Endothelial cell of umbilical vein (primary cell): ENCODE measurements at regions not wholly inside any gene's neighbourhood (a gene's known extent, or its start where the extent isn't known, plus 50 kb on each side); places are given as distances from the start of the nearest gene placed in this dataset.
"Not testable (repeated sequence)": the region's sequence is repeated elsewhere in the genome, so short reads cannot be mapped to it uniquely, and the experiment has no call there.

Experiments
- BruUV-seq: library from RNA; stranded (reverse); fragments of 400-500 nt; replicated peaks from 2 replicates; lab custom pipeline; 2021; lab: Mats Ljungman, UMichigan
- CTCF ChIA-PET: fragments of 300-600, 350-600 bp; sonication (Branson Sonifier 250); formaldehyde crosslinking; loops from one replicate; lab custom pipeline; 2021; ENCODE audit warnings: antibody characterized with exemption, inconsistent platforms; lab: Charles Lee
- POLR2A ChIA-PET: fragments of 300-600, 350-600 bp; sonication (Branson Sonifier 250); formaldehyde crosslinking; loops from one replicate; lab custom pipeline; 2021; ENCODE audit warnings: antibody characterized with exemption, inconsistent platforms; lab: Charles Lee
- DNase-seq: peaks from one replicate; pipeline ENCODE4 v3.0.0-alpha.2; 2011; ENCODE audit warnings: low read depth, low spot score
- FAIRE-seq: peaks from 2 replicates; lab custom pipeline; 2011; peaks lifted over from hg19 to GRCh38; lab: Jason Lieb, UNC
- H2AFZ ChIP-seq: 2 replicates; pipeline ENCODE4 v1.6.0; 2012; ENCODE audit warnings: low read depth, low read length, control low read depth, inconsistent platforms
- H3K27ac ChIP-seq: 2 replicates; pipeline ENCODE4 v1.5.1; 2011; ENCODE audit warnings: low read depth, mild to moderate bottlenecking, control low read depth, low read length, moderate library complexity; ENCODE audit not compliant: insufficient read depth
- H3K27me3 ChIP-seq, 2 experiments: 2 replicates each; pipeline versions ENCODE4 v1.6.0 to v1.6.1; 2011; ENCODE audit warnings: low read length in 2 of 2, mixed read lengths in 1 of 2; ENCODE audit not compliant: control insufficient read depth in 2 of 2, insufficient read depth in 2 of 2
- H3K36me3 ChIP-seq, 2 experiments: 2 replicates in 1 of 2; 3 replicates in 1 of 2; pipeline ENCODE4 v1.5.1; 2011; ENCODE audit warnings: low read length in 2 of 2, mild to moderate bottlenecking in 1 of 2, moderate library complexity in 1 of 2; ENCODE audit not compliant: control insufficient read depth in 2 of 2, insufficient read depth in 2 of 2; ENCODE audit errors: extremely low read depth in 1 of 2
- H3K4me1 ChIP-seq: 3 replicates; pipeline ENCODE4 v1.5.1; 2011; ENCODE audit warnings: mild to moderate bottlenecking, low read length; ENCODE audit not compliant: control insufficient read depth, insufficient read depth; ENCODE audit errors: extremely low read depth
- H3K4me2 ChIP-seq: 2 replicates; pipeline ENCODE4 v1.6.1; 2011; ENCODE audit warnings: low read length, control low read depth, mixed read lengths; ENCODE audit not compliant: insufficient read depth
- H3K4me3 ChIP-seq, 3 experiments: fragments of 200-600 bp in 1 of 3; sonication (generic), shearing (Covaris generic) in 1 of 3; replicated peaks in 1 of 3; 2 replicates each; pipeline ENCODE4 v1.5.1; 2011 to 2016; ENCODE audit warnings: control low read depth in 3 of 3, low read length in 3 of 3, mild to moderate bottlenecking in 2 of 3, inconsistent platforms in 1 of 3, low read depth in 1 of 3, moderate library complexity in 1 of 3; ENCODE audit not compliant: insufficient read depth in 1 of 3
- H3K79me2 ChIP-seq: 2 replicates; pipeline ENCODE4 v1.6.0; 2012; ENCODE audit warnings: low read length, inconsistent platforms; ENCODE audit not compliant: control insufficient read depth, insufficient read depth
- H3K9ac ChIP-seq: replicated peaks from 2 replicates; pipeline ENCODE3; 2011; ENCODE audit warnings: low read length, control low read depth; ENCODE audit not compliant: insufficient read depth; ENCODE audit errors: extremely low read depth
- H3K9me1 ChIP-seq: replicated peaks from 3 replicates; pipeline ENCODE4 v1.6.0; 2011; ENCODE audit warnings: mild to moderate bottlenecking, low read length; ENCODE audit not compliant: control insufficient read depth, insufficient read depth; ENCODE audit errors: extremely low read depth
- H3K9me3 ChIP-seq: replicated peaks from 2 replicates; pipeline ENCODE4 v1.5.1; 2012; ENCODE audit warnings: low read length, inconsistent platforms; ENCODE audit not compliant: control insufficient read depth, insufficient read depth
- H4K20me1 ChIP-seq: replicated peaks from 2 replicates; pipeline ENCODE3; 2011; ENCODE audit warnings: mild to moderate bottlenecking, low read length; ENCODE audit not compliant: control insufficient read depth, insufficient read depth; ENCODE audit errors: extremely low read depth
- CTCF ChIP-seq, 2 donors: IDR thresholded peaks; 1 replicate in 1 of 2; 2 replicates in 1 of 2; pipeline ENCODE4 v1.5.1; 2011; ENCODE audit warnings: low read length in 2 of 2, mild to moderate bottlenecking in 2 of 2, moderate library complexity in 2 of 2, control low read depth in 1 of 2, inconsistent platforms in 1 of 2, low read depth in 1 of 2; ENCODE audit not compliant: insufficient read depth in 1 of 2; ENCODE audit errors: extremely low read depth in 1 of 2
- EZH2 ChIP-seq: IDR thresholded peaks from 2 replicates; pipeline ENCODE4 v1.6.1; 2012; ENCODE audit warnings: borderline replicate concordance, low read depth, mild to moderate bottlenecking, moderate library complexity, low read length, inconsistent platforms; ENCODE audit not compliant: severe bottlenecking
- FOS ChIP-seq: IDR thresholded peaks from 2 replicates; pipeline ENCODE4 v1.6.1; 2011; ENCODE audit warnings: mild to moderate bottlenecking, low read length, moderate library complexity, borderline replicate concordance; ENCODE audit not compliant: insufficient read depth
- GATA2 ChIP-seq: IDR thresholded peaks from 2 replicates; pipeline ENCODE4 v1.7.0; 2011; ENCODE audit warnings: low read depth, mild to moderate bottlenecking, moderate library complexity, mixed read lengths, low read length; ENCODE audit not compliant: insufficient read length, insufficient read depth
- JUN ChIP-seq: IDR thresholded peaks from 2 replicates; pipeline ENCODE4 v1.6.1; 2011; ENCODE audit warnings: borderline replicate concordance, low read depth; ENCODE audit not compliant: insufficient read length, insufficient read depth
- MAX ChIP-seq: IDR thresholded peaks from 2 replicates; pipeline ENCODE4 v1.6.1; 2011; ENCODE audit not compliant: insufficient read depth, insufficient read length
- MYC ChIP-seq: IDR thresholded peaks from one replicate; pipeline ENCODE4 v1.6.1; 2011; ENCODE audit warnings: mild to moderate bottlenecking, low read depth, low read length
- POLR2A ChIP-seq: IDR thresholded peaks from 2 replicates; pipeline ENCODE4 v1.6.1; 2012; ENCODE audit warnings: low read depth, mild to moderate bottlenecking, control low read depth, low read length
- POLR2AphosphoS5 ChIP-seq: IDR thresholded peaks from 2 replicates; pipeline ENCODE4 v1.6.1; 2012; ENCODE audit warnings: low read depth, mild to moderate bottlenecking, control low read depth, low read length, moderate library complexity; ENCODE audit not compliant: insufficient read depth
- dilution Hi-C: fragments of 300-500 bp; cut with MboI; formaldehyde crosslinking; loops from one replicate; pipeline ENCODE4 v1.15.0; 2019; ENCODE audit warnings: low sequenced_read_pairs; ENCODE audit not compliant: extremely low pct_ligation_motif_present
- intact Hi-C: fragments of 100-400 bp; cut with micrococcal nuclease; formaldehyde crosslinking; loops from one replicate; pipeline ENCODE4 v1.10.0; 2022

- Histone ChIP-seq H4K20me1 (no peaks in the 10 kb centered on the region), H3K4me3 (no peak overlapping the region), H3K4me2 (no peak overlapping the region), H3K9me3 (no peaks in the 10 kb centered on the region), H3K9ac (no peak overlapping the region), H3K9me1 (no peaks in the 10 kb centered on the region), H3K27ac (no peak overlapping the region), H3K79me2 (no peaks in the 10 kb centered on the region), H3K4me1 (no peaks in the 10 kb centered on the region), H3K27me3 (no peaks in the 10 kb centered on the region), H3K36me3 (no peaks in the 10 kb centered on the region), H2AFZ (no peak overlapping the region)
- CTCF ChIA-PET: no interaction called here
- BruUV-seq: no TSS peak
- DNase-seq (no peak), FAIRE-seq (no peak)
- TF ChIP-seq JUN: no peak
- no peak for TF ChIP-seq POLR2A
- no peak for TF ChIP-seq MAX
- TF ChIP-seq EZH2: no peak
- no peak for TF ChIP-seq GATA2
- TF ChIP-seq FOS: no peak
- TF ChIP-seq POLR2AphosphoS5: no peak
- no peak for TF ChIP-seq CTCF (IDR thresholded peaks at IDR 0.05; ENCODE audit: extremely low read depth in 1 of 2, insufficient read depth in 1 of 2, low read depth in 1 of 2, low read length in 2 of 2)
- no peak for TF ChIP-seq MYC
- dilution Hi-C loops: no loop called here
- intact Hi-C loops: no loop called here
- POLR2A ChIA-PET: no interaction called here
Observed at GRCh38 chr16:73945631-73946030, 351.0 kb upstream of the PSMD7 start.

- H3K9me3 ChIP-seq, dilution Hi-C loops, H3K4me3 ChIP-seq, H2AFZ ChIP-seq, BruUV-seq, intact Hi-C loops, H3K27ac ChIP-seq, H3K79me2 ChIP-seq, FAIRE-seq, H3K36me3 ChIP-seq, DNase-seq, H3K9me1 ChIP-seq, H3K9ac ChIP-seq, H3K4me2 ChIP-seq, CTCF ChIA-PET, H4K20me1 ChIP-seq, H3K4me1 ChIP-seq, H3K27me3 ChIP-seq, POLR2A ChIA-PET: not testable (repeated sequence)
Observed at GRCh38 chr16:73943184-73943583, 353.4 kb upstream of the PSMD7 start.

- dilution Hi-C loops, H3K4me3 ChIP-seq, H3K36me3 ChIP-seq, H3K4me2 ChIP-seq, intact Hi-C loops, POLR2A ChIA-PET, DNase-seq, H2AFZ ChIP-seq, FAIRE-seq, H3K79me2 ChIP-seq, BruUV-seq, H3K9ac ChIP-seq, H4K20me1 ChIP-seq, H3K4me1 ChIP-seq, H3K27me3 ChIP-seq, H3K27ac ChIP-seq, H3K9me1 ChIP-seq, H3K9me3 ChIP-seq, CTCF ChIA-PET: not testable (repeated sequence)
Observed at GRCh38 chr16:73940786-73941185, 355.8 kb upstream of the PSMD7 start.
